Keratinocyte (primary cell): ENCODE measurements at regions not wholly inside any gene's neighbourhood (a gene's known extent, or its start where the extent isn't known, plus 50 kb on each side); places are given as distances from the start of the nearest gene placed in this dataset.
"Not testable (repeated sequence)": the region's sequence is repeated elsewhere in the genome, so short reads cannot be mapped to it uniquely, and the experiment has no call there.

Experiments used
- DNase-seq: peaks from one replicate; pipeline ENCODE4 v3.0.0-alpha.2; 2011; ENCODE audit warnings: low read depth, missing footprints, low spot score
- FAIRE-seq: peaks from 2 replicates; lab custom pipeline; 2011; peaks lifted over from hg19 to GRCh38; lab: Jason Lieb, UNC
- H2AFZ ChIP-seq: 2 replicates; pipeline ENCODE4 v1.6.0; 2012; ENCODE audit warnings: low read length, control low read depth, inconsistent platforms; ENCODE audit not compliant: control insufficient read depth
- H3K27ac ChIP-seq: 2 replicates; pipeline ENCODE4 v1.5.1; 2011; ENCODE audit warnings: low read length; ENCODE audit not compliant: control insufficient read depth, insufficient read depth
- H3K27me3 ChIP-seq: 3 replicates; pipeline ENCODE4 v1.6.0; 2011; ENCODE audit warnings: low read length; ENCODE audit not compliant: control insufficient read depth, insufficient read depth; ENCODE audit errors: extremely low read depth
- H3K36me3 ChIP-seq, 2 experiments: 2 replicates in 1 of 2; 3 replicates in 1 of 2; pipeline ENCODE4 v1.5.1; 2011; ENCODE audit warnings: low read length in 2 of 2, mild to moderate bottlenecking in 1 of 2; ENCODE audit not compliant: control insufficient read depth in 2 of 2, insufficient read depth in 2 of 2; ENCODE audit errors: extremely low read depth in 1 of 2
- H3K4me1 ChIP-seq: 3 replicates; pipeline ENCODE4 v1.5.1; 2011; ENCODE audit warnings: low read length; ENCODE audit not compliant: control insufficient read depth, insufficient read depth; ENCODE audit errors: extremely low read depth
- H3K4me2 ChIP-seq: 3 replicates; pipeline ENCODE4 v1.6.0; 2011; ENCODE audit warnings: low read depth, low read length; ENCODE audit not compliant: control insufficient read depth, insufficient read depth; ENCODE audit errors: extremely low read depth
- H3K4me3 ChIP-seq, 3 experiments: fragments of 200-600 bp in 1 of 3; sonication (generic) in 1 of 3; 2 replicates in 2 of 3; 3 replicates in 1 of 3; pipeline ENCODE4 v1.5.1; 2011 to 2016; ENCODE audit warnings: low read length in 3 of 3, mild to moderate bottlenecking in 3 of 3, control low read depth in 2 of 3, inconsistent platforms in 1 of 3, low read depth in 1 of 3, mixed read lengths in 1 of 3, mixed run types in 1 of 3, moderate library complexity in 1 of 3; ENCODE audit not compliant: control insufficient read depth in 2 of 3, insufficient read depth in 2 of 3; ENCODE audit errors: extremely low read depth in 1 of 3
- H3K79me2 ChIP-seq: 2 replicates; pipeline ENCODE4 v1.6.0; 2012; ENCODE audit warnings: low read length; ENCODE audit not compliant: control insufficient read depth, insufficient read depth
- H3K9ac ChIP-seq: 3 replicates; pipeline ENCODE4 v1.6.0; 2011; ENCODE audit warnings: low read length; ENCODE audit not compliant: control insufficient read depth, insufficient read depth; ENCODE audit errors: extremely low read depth
- H3K9me1 ChIP-seq: 3 replicates; pipeline ENCODE4 v1.6.0; 2011; ENCODE audit warnings: low read length; ENCODE audit not compliant: control insufficient read depth, insufficient read depth; ENCODE audit errors: extremely low read depth
- H3K9me3 ChIP-seq: 2 replicates; pipeline ENCODE4 v1.5.1; 2012; ENCODE audit warnings: low read depth, low read length; ENCODE audit not compliant: control insufficient read depth
- H4K20me1 ChIP-seq: 3 replicates; pipeline ENCODE4 v1.6.0; 2011; ENCODE audit warnings: low read length; ENCODE audit not compliant: control insufficient read depth, insufficient read depth; ENCODE audit errors: extremely low read depth
- EZH2 ChIP-seq: IDR thresholded peaks from one replicate; pipeline ENCODE4 v1.6.1; 2012; ENCODE audit warnings: inconsistent platforms, mild to moderate bottlenecking, low read length, moderate library complexity
- dilution Hi-C: fragments of 300-500 bp; cut with MboI; formaldehyde crosslinking; loops from one replicate; pipeline ENCODE4 v1.7.0; 2020; ENCODE audit warnings: low sequenced_read_pairs; ENCODE audit not compliant: extremely low pct_ligation_motif_present
- TF ChIP-seq, protein P1 (sequence below), 3 experiments: IDR thresholded peaks in 1 of 3; conservative IDR thresholded peaks in 1 of 3; optimal IDR thresholded peaks in 1 of 3; 2 replicates in 2 of 3; 3 replicates in 1 of 3; pipeline versions ENCODE3 to v1.5.1; 2011; ENCODE audit warnings: low read length in 3 of 3, mild to moderate bottlenecking in 3 of 3, moderate library complexity in 2 of 3, control low read depth in 1 of 3, inconsistent platforms in 1 of 3; ENCODE audit not compliant: insufficient read depth in 2 of 3; ENCODE audit errors: extremely low read depth in 1 of 3

DNA sequence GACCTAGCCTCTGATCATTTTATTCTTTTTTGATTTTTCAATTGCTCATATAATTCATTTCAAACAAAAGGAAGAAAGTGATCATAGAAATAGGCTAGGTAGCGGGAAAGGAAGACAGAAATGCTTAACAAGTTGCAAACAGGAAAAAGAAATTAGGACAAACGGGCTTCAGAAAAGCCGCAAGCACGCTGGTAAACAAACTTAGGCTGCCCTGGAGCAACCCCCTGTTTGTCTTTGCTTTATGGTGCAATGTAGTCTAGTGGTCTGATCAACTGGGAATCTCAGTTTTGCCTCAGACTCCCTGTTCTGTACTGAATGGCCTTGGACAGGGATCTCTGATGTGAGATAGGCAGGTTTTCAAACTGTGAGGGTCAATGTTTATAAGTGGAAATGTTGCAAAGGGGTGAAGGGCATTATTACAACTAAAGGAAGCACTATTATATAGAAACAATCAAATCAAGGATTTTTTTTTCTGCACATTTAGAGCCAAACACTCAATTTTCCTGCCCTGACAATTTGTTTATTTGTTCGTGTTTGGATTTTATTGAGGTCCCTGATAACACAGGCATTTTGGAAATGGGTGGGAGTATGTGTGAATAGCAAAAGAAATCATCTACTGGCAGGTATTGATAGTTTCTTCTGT lies 146.8 kb upstream of the NRIP1 start:
- H3K79me2 ChIP-seq, result no peaks in the 10 kb centered on the region
- H3K4me3 ChIP-seq, result no peak overlapping the region
- no peak overlapping the region for H3K9ac ChIP-seq
- H3K36me3 ChIP-seq, result no peaks in the 10 kb centered on the region
- H3K4me2 ChIP-seq, result no peak overlapping the region
- no peak for DNase-seq
- TF ChIP-seq EZH2, result no peak
- TF ChIP-seq, protein P1, sequence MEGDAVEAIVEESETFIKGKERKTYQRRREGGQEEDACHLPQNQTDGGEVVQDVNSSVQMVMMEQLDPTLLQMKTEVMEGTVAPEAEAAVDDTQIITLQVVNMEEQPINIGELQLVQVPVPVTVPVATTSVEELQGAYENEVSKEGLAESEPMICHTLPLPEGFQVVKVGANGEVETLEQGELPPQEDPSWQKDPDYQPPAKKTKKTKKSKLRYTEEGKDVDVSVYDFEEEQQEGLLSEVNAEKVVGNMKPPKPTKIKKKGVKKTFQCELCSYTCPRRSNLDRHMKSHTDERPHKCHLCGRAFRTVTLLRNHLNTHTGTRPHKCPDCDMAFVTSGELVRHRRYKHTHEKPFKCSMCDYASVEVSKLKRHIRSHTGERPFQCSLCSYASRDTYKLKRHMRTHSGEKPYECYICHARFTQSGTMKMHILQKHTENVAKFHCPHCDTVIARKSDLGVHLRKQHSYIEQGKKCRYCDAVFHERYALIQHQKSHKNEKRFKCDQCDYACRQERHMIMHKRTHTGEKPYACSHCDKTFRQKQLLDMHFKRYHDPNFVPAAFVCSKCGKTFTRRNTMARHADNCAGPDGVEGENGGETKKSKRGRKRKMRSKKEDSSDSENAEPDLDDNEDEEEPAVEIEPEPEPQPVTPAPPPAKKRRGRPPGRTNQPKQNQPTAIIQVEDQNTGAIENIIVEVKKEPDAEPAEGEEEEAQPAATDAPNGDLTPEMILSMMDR (optimal IDR thresholded peaks at IDR 0.05 in 1 of 3, IDR thresholded peaks at IDR 0.05 in 1 of 3, conservative IDR thresholded peaks at IDR 0.05 in 1 of 3; ENCODE audit: extremely low read depth in 1 of 3, insufficient read depth in 2 of 3, low read length in 3 of 3), result no peak
- H3K9me1 ChIP-seq, result no peaks in the 10 kb centered on the region
- H3K9me3 ChIP-seq, result no peaks in the 10 kb centered on the region
- dilution Hi-C loops, result no loop called here
- no peak overlapping the region for H2AFZ ChIP-seq
- no peak for FAIRE-seq
- no peaks in the 10 kb centered on the region for H3K27me3 ChIP-seq
- peaks cover 21% of the 10 kb centered on the region for H3K4me1 ChIP-seq
- H3K27ac ChIP-seq, result no peak overlapping the region
- H4K20me1 ChIP-seq, result no peaks in the 10 kb centered on the region

DNA sequence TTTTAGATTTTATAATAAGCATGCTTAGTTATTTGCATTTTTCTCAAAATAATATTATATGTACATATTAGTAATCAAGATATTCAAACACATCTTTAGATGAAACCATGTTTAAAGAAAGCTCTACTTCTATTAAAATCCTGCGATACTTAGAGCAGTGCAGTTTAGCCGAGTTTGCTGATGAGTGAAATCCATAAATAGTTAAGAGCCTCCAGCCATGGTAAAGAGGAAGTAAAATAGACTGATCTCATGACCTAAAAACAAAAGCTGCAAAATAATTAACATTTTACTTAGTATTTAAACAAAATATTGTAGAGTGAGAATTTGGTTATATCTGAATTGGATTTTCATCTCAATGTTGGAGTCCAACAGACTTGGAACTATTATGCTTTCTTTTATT lies 147.4 kb upstream of the NRIP1 start:
- H3K9ac ChIP-seq, result no peak overlapping the region
- DNase-seq (no peak), FAIRE-seq (no peak)
- H3K79me2 ChIP-seq, result no peaks in the 10 kb centered on the region
- H3K4me2 ChIP-seq, result no peak overlapping the region
- no peak overlapping the region for H3K27ac ChIP-seq
- no peak overlapping the region for H3K4me3 ChIP-seq
- H2AFZ ChIP-seq, result no peak overlapping the region
- H3K36me3 ChIP-seq, result no peaks in the 10 kb centered on the region
- H4K20me1 ChIP-seq, result no peaks in the 10 kb centered on the region
- H3K9me3 ChIP-seq, result no peaks in the 10 kb centered on the region
- no peaks in the 10 kb centered on the region for H3K9me1 ChIP-seq
- no peaks in the 10 kb centered on the region for H3K27me3 ChIP-seq
- peaks cover 21% of the 10 kb centered on the region for H3K4me1 ChIP-seq
- no peak for TF ChIP-seq EZH2
- TF ChIP-seq, protein P1 (optimal IDR thresholded peaks at IDR 0.05 in 1 of 3, IDR thresholded peaks at IDR 0.05 in 1 of 3, conservative IDR thresholded peaks at IDR 0.05 in 1 of 3; ENCODE audit: extremely low read depth in 1 of 3, insufficient read depth in 2 of 3, low read length in 3 of 3), result no peak
- dilution Hi-C loops, result no loop called here

DNA sequence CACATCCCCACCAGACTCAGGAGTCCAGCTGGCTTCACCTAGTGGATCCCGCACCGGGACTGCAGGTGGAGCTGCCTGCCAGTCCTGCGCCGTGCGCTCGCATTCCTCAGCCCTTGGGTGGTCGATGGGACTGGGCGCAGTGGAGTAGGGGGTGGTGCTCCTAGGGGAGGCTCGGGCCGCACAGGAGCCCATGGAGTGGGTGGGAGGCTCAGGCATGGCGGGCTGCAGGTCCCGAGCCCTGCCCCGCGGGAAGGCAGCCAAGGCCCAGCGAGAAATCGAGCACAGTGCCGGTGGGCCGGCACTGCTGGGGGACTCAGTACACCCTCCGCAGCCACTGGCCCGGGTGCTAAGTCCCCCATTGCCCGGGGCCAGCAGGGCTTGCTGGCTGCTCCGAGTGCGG lies 153.7 kb upstream of the NRIP1 start:
- H3K36me3 ChIP-seq, H3K9ac ChIP-seq, H4K20me1 ChIP-seq, H2AFZ ChIP-seq, H3K9me1 ChIP-seq, DNase-seq, H3K4me2 ChIP-seq, H3K79me2 ChIP-seq, H3K4me3 ChIP-seq, dilution Hi-C loops, FAIRE-seq, H3K9me3 ChIP-seq, H3K27me3 ChIP-seq, H3K27ac ChIP-seq: not testable (repeated sequence)
- H3K4me1 ChIP-seq, result peaks cover 30% of the 10 kb centered on the region
